Esophagus squamous epithelium (tissue), 5 donors: ENCODE measurements at regions not wholly inside any gene's neighbourhood (a gene's known extent, or its start where the extent isn't known, plus 50 kb on each side); places are given as distances from the start of the nearest gene placed in this dataset.

Experiments
- DNase-seq: peaks from one replicate; lab custom pipeline; 2025; lab: John Stamatoyannopoulos, UW
- H3K27ac ChIP-seq, 4 donors: fragments of 200-600 bp; sonication (generic); one replicate each; pipeline ENCODE4 v1.5.1; 2016 to 2019; ENCODE audit warnings: mild to moderate bottlenecking in 1 of 4
- H3K27me3 ChIP-seq, 4 donors: fragments of 200-600 bp; sonication (generic); 1 replicate in 3 of 4; 2 replicates in 1 of 4; pipeline versions ENCODE4 v1.5.1 to v1.6.0; 2017 to 2021; ENCODE audit warnings: antibody characterized with exemption in 1 of 4
- H3K36me3 ChIP-seq, 3 donors: fragments of 200-600 bp; sonication (generic); one replicate each; pipeline ENCODE4 v1.5.1; 2016 to 2019
- H3K4me1 ChIP-seq, 3 donors: fragments of 200-600 bp; sonication (generic); one replicate each; pipeline ENCODE4 v1.5.1; 2017 to 2019
- H3K4me3 ChIP-seq, 4 donors: fragments of 200-600 bp; sonication (generic); 1 replicate in 3 of 4; 2 replicates in 1 of 4; pipeline ENCODE4 v1.5.1; 2016 to 2019; ENCODE audit warnings: mild to moderate bottlenecking in 2 of 4, moderate library complexity in 1 of 4
- H3K9me3 ChIP-seq, 3 donors: fragments of 200-600 bp; sonication (generic); one replicate each; pipeline ENCODE4 v1.5.1; 2016 to 2019
- CTCF ChIP-seq, 6 experiments: fragments of 450-650 bp in 4 of 6; fragments of 200-600 bp in 2 of 6; sonication (generic) in 2 of 6; IDR thresholded peaks; one replicate each; pipeline ENCODE4 v1.5.1; 2016 to 2019; ENCODE audit warnings: antibody characterized with exemption in 6 of 6, mild to moderate bottlenecking in 4 of 6, moderate library complexity in 4 of 6
- POLR2A ChIP-seq, 4 donors: fragments of 450-650 bp; IDR thresholded peaks; one replicate each; pipeline ENCODE4 v1.6.1; 2017; ENCODE audit warnings: antibody characterized with exemption in 4 of 4, mild to moderate bottlenecking in 4 of 4, moderate library complexity in 3 of 4
- WGBS, 2 donors: methylation state at CpG; one replicate each; pipeline ENCODE4 v1.1.5; 2018; 5-methylcytosine and 5-hydroxymethylcytosine counted together
- intact Hi-C: fragments of 100-400 bp; cut with DNase I; formaldehyde crosslinking; loops from one replicate; pipeline ENCODE4 v1.15.0; 2022
- donor health status: DM: yes; HTN: yes; CAD: no.

DNA sequence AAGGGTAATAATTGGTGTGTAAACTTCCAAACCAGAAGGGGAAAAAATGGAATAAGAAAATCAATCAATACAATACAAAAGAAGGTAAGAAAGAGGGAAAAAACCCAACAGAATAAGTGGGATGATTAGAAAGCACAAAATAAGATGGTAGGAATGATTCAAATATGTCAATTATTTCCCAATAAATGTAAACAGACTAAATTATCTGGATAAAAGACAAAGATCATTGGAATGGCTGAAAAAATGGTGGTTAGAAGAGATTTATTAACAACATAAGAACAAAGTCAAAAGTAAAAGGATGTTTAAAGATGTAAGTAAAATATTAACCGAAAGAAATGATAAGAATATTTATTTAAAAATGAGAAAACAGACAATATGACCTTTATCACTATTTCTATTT is 103.5 kb upstream of the YWHAQ start:
- DNase-seq: no peak

GRCh38 chr2:9735335-9735734 is 104.5 kb upstream of the YWHAQ start:
- no peak overlapping the region for H3K4me3 ChIP-seq
- H3K27ac ChIP-seq: no peak overlapping the region
- H3K9me3 ChIP-seq: peaks cover 0 to 6% (median 0%) of the 10 kb centered on the region in 3 donors
- H3K36me3 ChIP-seq: no peaks in the 10 kb centered on the region
- 77 to 88% methylated on average over 2 of the region's 2 CpGs for WGBS, 2 donors
- intact Hi-C loops: no loop called here
- DNase-seq: no peak
- H3K4me1 ChIP-seq: peaks cover 4 to 18% (median 5%) of the 10 kb centered on the region in 3 donors
- TF ChIP-seq POLR2A (IDR thresholded peaks at IDR 0.05) (no peak), CTCF (IDR thresholded peaks at IDR 0.05) (no peak)
- H3K27me3 ChIP-seq: no peaks in the 10 kb centered on the region

More for the DNA sequence above, 103.5 kb upstream of the YWHAQ start:
- intact Hi-C loops: no loop called here
- Histone ChIP-seq H3K9me3 (peaks cover 0 to 6% (median 0%) of the 10 kb centered on the region in 3 donors), H3K36me3 (no peaks in the 10 kb centered on the region), H3K27me3 (no peaks in the 10 kb centered on the region), H3K27ac (no peak overlapping the region), H3K4me1 (peaks cover 4 to 12% (median 5%) of the 10 kb centered on the region in 3 donors), H3K4me3 (no peak overlapping the region)
- TF ChIP-seq POLR2A (IDR thresholded peaks at IDR 0.05) (no peak), CTCF (IDR thresholded peaks at IDR 0.05) (no peak)
- 94 to 100% methylated on average over 1 of the region's 1 CpG for WGBS, 2 donors

- Histone ChIP-seq H3K4me1 (peaks cover 4 to 18% (median 5%) of the 10 kb centered on the region in 3 donors), H3K27me3 (no peaks in the 10 kb centered on the region), H3K36me3 (no peaks in the 10 kb centered on the region), H3K27ac (no peak overlapping the region), H3K9me3 (peaks cover 0 to 6% (median 0%) of the 10 kb centered on the region in 3 donors), H3K4me3 (no peak overlapping the region)
- no peak for DNase-seq
- TF ChIP-seq POLR2A (IDR thresholded peaks at IDR 0.05) (no peak), CTCF (IDR thresholded peaks at IDR 0.05) (no peak)
- 47 to 77% methylated on average over 1 of the region's 1 CpG for WGBS, 2 donors
- intact Hi-C loops: no loop called here
Observed at GRCh38 chr2:9736021-9736420, 105.2 kb upstream of the YWHAQ start.

GRCh38 chr2:9737053-9737875 is 106.0 kb upstream of the TAF1B start:
- no peak overlapping the region for H3K4me3 ChIP-seq
- H3K9me3 ChIP-seq: peaks cover 0 to 6% (median 0%) of the 10 kb centered on the region in 3 donors
- 76 to 78% methylated on average over 8 of the region's 9 CpGs for WGBS, 2 donors
- no peak for DNase-seq
- intact Hi-C loops: no loop called here
- no peaks in the 10 kb centered on the region for H3K27me3 ChIP-seq
- no peak for TF ChIP-seq CTCF (IDR thresholded peaks at IDR 0.05)
- TF ChIP-seq POLR2A (IDR thresholded peaks at IDR 0.05): no peak
- H3K4me1 ChIP-seq: peaks cover 4 to 18% (median 5%) of the 10 kb centered on the region in 3 donors
- H3K36me3 ChIP-seq: no peaks in the 10 kb centered on the region
- H3K27ac ChIP-seq: no peak overlapping the region

GRCh38 chr2:9738062-9738461 is 105.2 kb upstream of the TAF1B start:
- Histone ChIP-seq H3K36me3 (no peaks in the 10 kb centered on the region), H3K9me3 (peaks cover 0 to 6% (median 0%) of the 10 kb centered on the region in 3 donors), H3K27ac (peak overlapping the region in 2 of 4 donors; percentile 76 to 81), H3K4me1 (peaks cover 4 to 18% (median 5%) of the 10 kb centered on the region in 3 donors), H3K4me3 (no peak overlapping the region), H3K27me3 (no peaks in the 10 kb centered on the region)
- no peak for DNase-seq
- WGBS, 2 donors: 70 to 71% methylated on average over 5 of the region's 5 CpGs
- intact Hi-C loops: no loop called here
- TF ChIP-seq POLR2A (IDR thresholded peaks at IDR 0.05) (no peak), CTCF (IDR thresholded peaks at IDR 0.05) (no peak)
